Transverse colon (tissue), 4 donors: ENCODE measurements at regions not wholly inside any gene's neighbourhood (a gene's known extent, or its start where the extent isn't known, plus 50 kb on each side); places are given as distances from the start of the nearest gene placed in this dataset.

Experiments
- DNase-seq: peaks from one replicate; pipeline ENCODE4 v3.0.0-alpha.2; 2019
- H3K27ac ChIP-seq, 4 donors: fragments of 200-600 bp; sonication (generic); 2 replicates each; pipeline ENCODE4 v1.5.1; 2016 to 2018; ENCODE audit warnings: inconsistent platforms in 4 of 4
- H3K27me3 ChIP-seq: fragments of 200-600 bp; sonication (generic); 2 replicates; pipeline ENCODE4 v1.5.1; 2017; ENCODE audit warnings: inconsistent platforms
- H3K36me3 ChIP-seq, 4 donors: fragments of 200-600 bp; sonication (generic); 2 replicates each; pipeline ENCODE4 v1.5.1; 2017 to 2019; ENCODE audit warnings: inconsistent platforms in 4 of 4
- H3K4me1 ChIP-seq, 4 donors: fragments of 200-600 bp; sonication (generic); 2 replicates each; pipeline ENCODE4 v1.5.1; 2017 to 2020; ENCODE audit warnings: inconsistent platforms in 4 of 4
- H3K4me3 ChIP-seq, 4 donors: fragments of 200-600 bp; sonication (generic); 1 replicate in 1 of 4; 2 replicates in 3 of 4; pipeline versions ENCODE4 v1.5.1 to v1.6.1; 2017 to 2019; ENCODE audit warnings: inconsistent platforms in 4 of 4
- H3K9me3 ChIP-seq, 2 donors: fragments of 200-600 bp; sonication (generic); 2 replicates each; pipeline ENCODE4 v1.5.1; 2017 to 2019; ENCODE audit warnings: inconsistent platforms in 2 of 2
- EP300 ChIP-seq: sonication (generic); formaldehyde crosslinking; IDR thresholded peaks from one replicate; pipeline ENCODE4 v1.6.1; 2017; ENCODE audit warnings: antibody characterized with exemption, low read depth
- POLR2A ChIP-seq: fragments of 450-650 bp; IDR thresholded peaks from one replicate; pipeline ENCODE4 v1.6.1; 2016; ENCODE audit warnings: antibody characterized with exemption, mild to moderate bottlenecking, moderate library complexity
- POLR2AphosphoS5 ChIP-seq, 3 donors: sonication (generic); formaldehyde crosslinking; IDR thresholded peaks; one replicate each; pipeline ENCODE4 v1.6.1; 2016; ENCODE audit warnings: antibody characterized with exemption in 3 of 3
- WGBS, 2 donors: methylation state at CpG; one replicate each; pipeline ENCODE4 v1.1.5; 2018; ENCODE audit warnings: low coverage in 1 of 2; 5-methylcytosine and 5-hydroxymethylcytosine counted together
- in situ Hi-C, 4 donors: fragments of 200-750 bp; cut with MboI; loops; one replicate each; pipeline versions ENCODE4 v1.15.0 to v1.15.1; 2017; ENCODE audit warnings: low sequenced_read_pairs in 3 of 4, low pct_ligation_motif_present in 1 of 4, low pct_unique_long_range_greater_than_20kb in 1 of 4
- intact Hi-C: fragments of 100-400 bp; cut with DNase I; formaldehyde crosslinking; loops from one replicate; pipeline ENCODE4 v1.15.1; 2023; ENCODE audit warnings: low total_unique reads
- TF ChIP-seq, protein P1 (sequence below), 5 experiments: fragments of 200-600 bp in 3 of 5; fragments of 450-650 bp in 2 of 5; sonication (generic) in 3 of 5; IDR thresholded peaks; 1 replicate in 2 of 5; 2 replicates in 3 of 5; pipeline ENCODE4 v1.5.1; 2016 to 2017; ENCODE audit warnings: antibody characterized with exemption in 5 of 5, inconsistent platforms in 3 of 5, mild to moderate bottlenecking in 2 of 5, moderate library complexity in 1 of 5

DNA sequence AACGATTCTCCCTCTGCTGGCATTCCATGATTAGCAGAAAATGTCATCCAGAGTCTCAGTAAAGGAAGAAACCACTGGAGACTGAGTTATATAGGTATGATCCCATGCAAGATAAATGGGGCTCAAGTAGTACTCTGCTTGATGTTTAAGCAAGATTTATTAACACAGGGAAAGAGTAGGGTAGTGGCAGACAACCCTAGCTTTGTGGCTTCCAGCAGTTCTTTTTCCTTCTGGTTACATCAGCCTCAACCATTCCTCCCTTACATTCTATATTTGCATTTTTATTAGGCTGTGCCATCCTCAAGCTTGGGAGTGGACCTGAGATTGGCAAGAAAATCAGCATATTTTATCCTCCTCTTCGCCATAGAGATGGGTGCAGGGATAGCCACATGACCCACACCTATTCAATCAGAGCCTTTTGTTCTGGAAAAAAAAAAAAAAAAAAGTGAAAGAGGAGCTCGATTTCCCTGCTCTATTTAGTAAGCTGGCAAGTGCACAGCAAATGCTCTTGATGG, 402.1 kb downstream of the ZNF536 start:
- Histone ChIP-seq H3K36me3 (no peaks in the 10 kb centered on the region), H3K9me3 (peaks cover 0 to 4% of the 10 kb centered on the region in 2 donors), H3K27ac (no peak overlapping the region), H3K4me3 (no peak overlapping the region), H3K27me3 (no peaks in the 10 kb centered on the region), H3K4me1 (no peaks in the 10 kb centered on the region)
- no peak for DNase-seq
- 41 to 48% methylated on average over 3 of the region's 3 CpGs for WGBS, 2 donors
- no peak for TF ChIP-seq EP300
- TF ChIP-seq POLR2AphosphoS5 (IDR thresholded peaks at IDR 0.05): no peak
- TF ChIP-seq, protein P1, sequence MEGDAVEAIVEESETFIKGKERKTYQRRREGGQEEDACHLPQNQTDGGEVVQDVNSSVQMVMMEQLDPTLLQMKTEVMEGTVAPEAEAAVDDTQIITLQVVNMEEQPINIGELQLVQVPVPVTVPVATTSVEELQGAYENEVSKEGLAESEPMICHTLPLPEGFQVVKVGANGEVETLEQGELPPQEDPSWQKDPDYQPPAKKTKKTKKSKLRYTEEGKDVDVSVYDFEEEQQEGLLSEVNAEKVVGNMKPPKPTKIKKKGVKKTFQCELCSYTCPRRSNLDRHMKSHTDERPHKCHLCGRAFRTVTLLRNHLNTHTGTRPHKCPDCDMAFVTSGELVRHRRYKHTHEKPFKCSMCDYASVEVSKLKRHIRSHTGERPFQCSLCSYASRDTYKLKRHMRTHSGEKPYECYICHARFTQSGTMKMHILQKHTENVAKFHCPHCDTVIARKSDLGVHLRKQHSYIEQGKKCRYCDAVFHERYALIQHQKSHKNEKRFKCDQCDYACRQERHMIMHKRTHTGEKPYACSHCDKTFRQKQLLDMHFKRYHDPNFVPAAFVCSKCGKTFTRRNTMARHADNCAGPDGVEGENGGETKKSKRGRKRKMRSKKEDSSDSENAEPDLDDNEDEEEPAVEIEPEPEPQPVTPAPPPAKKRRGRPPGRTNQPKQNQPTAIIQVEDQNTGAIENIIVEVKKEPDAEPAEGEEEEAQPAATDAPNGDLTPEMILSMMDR (IDR thresholded peaks at IDR 0.05): no peak
- no peak for TF ChIP-seq POLR2A
- intact Hi-C loops (no loop called here), in situ Hi-C loops (no loop called here)

DNA sequence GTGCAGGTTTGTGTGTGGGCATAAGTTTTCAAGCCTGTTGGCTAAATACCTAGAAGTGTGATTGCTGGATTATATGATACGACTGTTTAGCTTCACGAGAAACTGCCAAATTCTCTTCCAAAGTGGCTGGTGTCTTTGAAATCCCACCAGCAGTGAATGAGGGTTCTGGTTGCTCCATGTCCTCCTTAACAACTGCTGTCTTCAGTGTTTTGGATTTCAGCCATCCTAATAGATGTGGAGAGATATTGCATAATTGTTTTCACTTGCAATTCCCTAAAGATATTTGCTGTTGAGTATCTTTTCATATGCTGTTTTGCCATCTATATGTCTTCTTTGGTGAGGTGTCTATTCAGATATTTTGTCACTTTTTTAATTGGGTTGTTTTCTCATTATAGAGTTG, 390.5 kb downstream of the ZNF536 start:
- Histone ChIP-seq H3K4me3 (no peak overlapping the region), H3K36me3 (no peaks in the 10 kb centered on the region), H3K27me3 (no peaks in the 10 kb centered on the region), H3K27ac (no peak overlapping the region), H3K4me1 (no peaks in the 10 kb centered on the region), H3K9me3 (no peaks in the 10 kb centered on the region)
- no peak for DNase-seq
- intact Hi-C loops (no loop called here), in situ Hi-C loops (no loop called here)
- TF ChIP-seq EP300 (no peak), POLR2A (no peak), POLR2AphosphoS5 (IDR thresholded peaks at IDR 0.05) (no peak)
- TF ChIP-seq, protein P1 (IDR thresholded peaks at IDR 0.05): no peak
- WGBS, 2 donors: 50 to 70% methylated on average over 2 of the region's 2 CpGs

GRCh38 chr19:30760014-30760413, 387.8 kb downstream of the ZNF536 start:
- H3K27ac ChIP-seq: no peak overlapping the region
- TF ChIP-seq POLR2A: no peak
- no peaks in the 10 kb centered on the region for H3K36me3 ChIP-seq
- H3K27me3 ChIP-seq: no peaks in the 10 kb centered on the region
- no peaks in the 10 kb centered on the region for H3K4me1 ChIP-seq
- no peaks in the 10 kb centered on the region for H3K9me3 ChIP-seq
- no peak overlapping the region for H3K4me3 ChIP-seq
- no peak for DNase-seq
- in situ Hi-C loops (no loop called here), intact Hi-C loops (no loop called here)
- WGBS, 2 donors: 89 to 95% methylated on average over 3 to 6 of the region's 6 CpGs

DNA sequence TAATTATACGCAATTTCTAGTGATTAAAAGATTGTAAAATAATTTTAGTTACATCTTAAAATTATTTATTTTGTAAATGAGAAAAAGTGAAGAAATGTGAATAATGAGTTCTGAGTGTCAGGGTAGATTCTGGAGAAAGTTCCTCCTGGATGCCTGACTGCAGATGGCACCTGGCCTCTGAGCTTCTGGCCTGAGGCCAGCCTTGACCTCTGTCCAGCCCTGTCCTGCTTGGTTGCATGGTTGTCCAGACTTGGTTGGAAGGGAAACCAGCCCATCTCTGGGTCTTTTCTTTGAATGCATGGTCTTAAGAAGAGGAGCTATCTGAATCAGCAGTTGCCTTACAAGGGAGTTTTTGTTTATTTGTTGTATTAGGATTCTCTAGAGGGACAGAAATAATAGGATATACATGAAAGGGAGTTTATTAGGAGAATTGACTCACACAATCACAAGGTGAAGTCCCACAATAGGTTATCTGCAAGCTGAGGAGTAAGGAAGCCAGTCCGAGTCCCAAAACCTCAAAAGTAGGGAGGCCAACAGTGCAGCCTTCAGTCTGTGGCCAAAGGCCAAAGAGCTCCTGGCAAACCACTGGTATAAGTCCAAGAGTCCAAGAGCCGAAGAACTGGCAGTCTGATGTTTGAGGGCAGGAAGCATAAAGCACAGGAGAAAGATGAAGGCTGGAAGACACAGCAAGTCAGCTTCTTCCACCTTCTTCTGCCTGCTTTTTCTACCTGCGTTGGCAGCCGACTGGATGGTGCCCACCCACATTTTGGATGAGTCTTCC, 385.8 kb downstream of the ZNF536 start:
- no peak overlapping the region for H3K27ac ChIP-seq
- no peak for TF ChIP-seq POLR2AphosphoS5 (IDR thresholded peaks at IDR 0.05)
- no peak for TF ChIP-seq POLR2A
- TF ChIP-seq, protein P1 (IDR thresholded peaks at IDR 0.05): no peak
- TF ChIP-seq EP300: no peak
- intact Hi-C loops: no loop called here
- H3K27me3 ChIP-seq: no peaks in the 10 kb centered on the region
- 73% methylated on average over 5 of the region's 5 CpGs for WGBS, 2 donors
- no peak overlapping the region for H3K4me3 ChIP-seq
- H3K9me3 ChIP-seq: no peaks in the 10 kb centered on the region
- in situ Hi-C loops: no loop called here
- no peaks in the 10 kb centered on the region for H3K36me3 ChIP-seq
- no peaks in the 10 kb centered on the region for H3K4me1 ChIP-seq
- no peak for DNase-seq
